Liver (tissue), 8 donors: ENCODE measurements at regions not wholly inside any gene's neighbourhood (a gene's known extent, or its start where the extent isn't known, plus 50 kb on each side); places are given as distances from the start of the nearest gene placed in this dataset.

Source experiments
- DNase-seq: peaks from one replicate; pipeline ENCODE4 v3.0.0-alpha.2; 2017; ENCODE audit warnings: low spot score
- H3K27ac ChIP-seq, 2 donors: one replicate each; pipeline ENCODE4 v1.7.0; 2013; ENCODE audit warnings: inconsistent platforms in 2 of 2, low read length in 2 of 2, control low read depth in 1 of 2, low read depth in 1 of 2, mild to moderate bottlenecking in 1 of 2
- H3K27me3 ChIP-seq, 4 donors: one replicate each; pipeline versions ENCODE4 v1.6.1 to v1.7.0; 2013; ENCODE audit warnings: low read length in 3 of 4, inconsistent platforms in 1 of 4, mild to moderate bottlenecking in 1 of 4, moderate library complexity in 1 of 4; ENCODE audit not compliant: control insufficient read depth in 4 of 4, insufficient read depth in 4 of 4
- H3K36me3 ChIP-seq, 4 donors: one replicate each; pipeline versions ENCODE4 v1.6.1 to v1.7.0; 2013; ENCODE audit warnings: low read length in 3 of 4, mild to moderate bottlenecking in 3 of 4, low read depth in 1 of 4, moderate library complexity in 1 of 4; ENCODE audit not compliant: control insufficient read depth in 4 of 4, insufficient read depth in 3 of 4
- H3K4me1 ChIP-seq, 4 donors: one replicate each; pipeline versions ENCODE4 v1.6.1 to v1.7.0; 2013; ENCODE audit warnings: low read length in 3 of 4, mild to moderate bottlenecking in 3 of 4, moderate library complexity in 1 of 4; ENCODE audit not compliant: control insufficient read depth in 4 of 4, insufficient read depth in 4 of 4
- H3K4me3 ChIP-seq, 3 donors: one replicate each; pipeline versions ENCODE4 v1.6.1 to v1.7.0; 2013; ENCODE audit warnings: low read length in 3 of 3, control low read depth in 1 of 3, low read depth in 1 of 3, mild to moderate bottlenecking in 1 of 3
- H3K9ac ChIP-seq, 2 donors: one replicate each; pipeline ENCODE4 v1.7.0; 2013; ENCODE audit warnings: low read length in 2 of 2, mild to moderate bottlenecking in 2 of 2, moderate library complexity in 2 of 2, control low read depth in 1 of 2, low read depth in 1 of 2
- H3K9me3 ChIP-seq, 4 donors: one replicate each; pipeline versions ENCODE4 v1.6.1 to v1.7.0; 2013; ENCODE audit warnings: low read length in 3 of 4; ENCODE audit not compliant: control insufficient read depth in 4 of 4
- CTCF ChIP-seq: fragments of 150-350 bp; IDR thresholded peaks from 2 replicates; pipeline ENCODE4 v1.5.1; 2017; ENCODE audit warnings: improper control_type of control experiment, low read depth, low read length; ENCODE audit not compliant: missing input control
- EGR1 ChIP-seq, 2 donors: IDR thresholded peaks; 2 replicates each; pipeline ENCODE4 v1.6.1; 2016 to 2018; ENCODE audit warnings: antibody characterized with exemption in 2 of 2, low read depth in 2 of 2
- FOXA1 ChIP-seq: IDR thresholded peaks from 2 replicates; pipeline ENCODE4 v1.6.1; 2016; ENCODE audit warnings: antibody characterized with exemption
- FOXA2 ChIP-seq: IDR thresholded peaks from 2 replicates; pipeline ENCODE4 v1.6.1; 2016; ENCODE audit warnings: antibody characterized with exemption
- GABPA ChIP-seq, 2 donors: IDR thresholded peaks in 1 of 2; conservative IDR thresholded peaks in 1 of 2; 2 replicates each; pipeline ENCODE4 v1.6.1; 2016; ENCODE audit warnings: antibody characterized with exemption in 2 of 2, mild to moderate bottlenecking in 1 of 2, moderate library complexity in 1 of 2
- HNF4A ChIP-seq, 2 donors: conservative IDR thresholded peaks; 2 replicates each; pipeline ENCODE4 v1.6.1; 2016; ENCODE audit warnings: antibody characterized with exemption in 2 of 2, mild to moderate bottlenecking in 2 of 2
- HNF4G ChIP-seq: IDR thresholded peaks from 2 replicates; pipeline ENCODE4 v1.6.1; 2016; ENCODE audit warnings: antibody characterized with exemption
- JUND ChIP-seq, 2 donors: IDR thresholded peaks; 2 replicates each; pipeline ENCODE4 v1.6.1; 2016; ENCODE audit warnings: antibody characterized with exemption in 2 of 2
- MAX ChIP-seq: IDR thresholded peaks from 2 replicates; pipeline ENCODE4 v1.6.1; 2016; ENCODE audit warnings: antibody characterized with exemption
- NR2F2 ChIP-seq: IDR thresholded peaks from 2 replicates; pipeline ENCODE4 v1.6.1; 2016; ENCODE audit warnings: antibody characterized with exemption
- RAD21 ChIP-seq, 2 donors: IDR thresholded peaks; 2 replicates each; pipeline ENCODE4 v1.6.1; 2016; ENCODE audit warnings: antibody characterized with exemption in 2 of 2, mild to moderate bottlenecking in 2 of 2
- REST ChIP-seq: IDR thresholded peaks from 2 replicates; pipeline ENCODE4 v1.6.1; 2016; ENCODE audit warnings: antibody characterized with exemption, mild to moderate bottlenecking
- RXRA ChIP-seq, 2 donors: IDR thresholded peaks; 2 replicates each; pipeline ENCODE4 v1.6.1; 2017 to 2018; ENCODE audit warnings: antibody characterized with exemption in 2 of 2, mild to moderate bottlenecking in 1 of 2
- SP1 ChIP-seq: IDR thresholded peaks from 2 replicates; pipeline ENCODE4 v1.6.1; 2018; ENCODE audit warnings: antibody characterized with exemption, mild to moderate bottlenecking
- TAF1 ChIP-seq: conservative IDR thresholded peaks from 2 replicates; pipeline ENCODE4 v1.6.1; 2016; ENCODE audit warnings: antibody characterized with exemption, mild to moderate bottlenecking
- YY1 ChIP-seq: IDR thresholded peaks from 2 replicates; pipeline ENCODE4 v1.6.1; 2016; ENCODE audit warnings: antibody characterized with exemption, mild to moderate bottlenecking
- ZBTB33 ChIP-seq: IDR thresholded peaks from 2 replicates; pipeline ENCODE4 v1.6.1; 2016; ENCODE audit warnings: antibody characterized with exemption
- WGBS: extraction: QIAGEN DNeasy Blood & Tissue Kit; methylation state at CpG from one replicate; pipeline ENCODE4 v1.1.7; 2013; 5-methylcytosine and 5-hydroxymethylcytosine counted together
- donor health status: healthy.
- donor health status: healthy.
- donor health status: healthy.
- donor health status: healthy.
- donor health status: healthy.

GRCh38 chr6:170038251-170038650 is 252.6 kb downstream of the DLL1 start:
- H3K4me3 ChIP-seq: no peak overlapping the region
- no peak overlapping the region for H3K9ac ChIP-seq
- H3K27me3 ChIP-seq: no peaks in the 10 kb centered on the region
- no peak overlapping the region for H3K27ac ChIP-seq
- no peaks in the 10 kb centered on the region for H3K4me1 ChIP-seq
- DNase-seq: no peak
- H3K36me3 ChIP-seq: no peaks in the 10 kb centered on the region
- WGBS: 77% methylated on average over 7 of the region's 7 CpGs
- peaks cover 0 to 7% (median 0%) of the 10 kb centered on the region in 4 donors for H3K9me3 ChIP-seq
- TF ChIP-seq RAD21 (IDR thresholded peaks at IDR 0.05) (no peak), FOXA1 (no peak), RXRA (IDR thresholded peaks at IDR 0.05) (no peak), SP1 (no peak), TAF1 (no peak), HNF4G (no peak), FOXA2 (no peak), REST (no peak), GABPA (IDR thresholded peaks at IDR 0.05 in 1 of 2, conservative IDR thresholded peaks at IDR 0.05 in 1 of 2) (no peak), EGR1 (IDR thresholded peaks at IDR 0.05; ENCODE audit: low read depth in 2 of 2) (no peak), JUND (IDR thresholded peaks at IDR 0.05) (no peak), NR2F2 (no peak), HNF4A (conservative IDR thresholded peaks at IDR 0.05) (no peak), ZBTB33 (no peak)

GRCh38 chr6:170037541-170038250 is 253.2 kb downstream of the DLL1 start:
- no peaks in the 10 kb centered on the region for H3K27me3 ChIP-seq
- H3K9ac ChIP-seq: no peak overlapping the region
- H3K36me3 ChIP-seq: no peaks in the 10 kb centered on the region
- peaks cover 0 to 8% (median 0%) of the 10 kb centered on the region in 4 donors for H3K9me3 ChIP-seq
- WGBS: 88% methylated on average over 15 of the region's 15 CpGs
- DNase-seq: no peak
- H3K4me3 ChIP-seq: no peak overlapping the region
- no peaks in the 10 kb centered on the region for H3K4me1 ChIP-seq
- no peak overlapping the region for H3K27ac ChIP-seq
- no peak for TF ChIP-seq YY1
- no peak for TF ChIP-seq GABPA (IDR thresholded peaks at IDR 0.05 in 1 of 2, conservative IDR thresholded peaks at IDR 0.05 in 1 of 2)
- TF ChIP-seq CTCF: no peak
- no peak for TF ChIP-seq HNF4A (conservative IDR thresholded peaks at IDR 0.05)
- no peak for TF ChIP-seq EGR1 (IDR thresholded peaks at IDR 0.05; ENCODE audit: low read depth in 2 of 2)
- no peak for TF ChIP-seq RXRA (IDR thresholded peaks at IDR 0.05)
- TF ChIP-seq MAX: no peak
- no peak for TF ChIP-seq JUND (IDR thresholded peaks at IDR 0.05)
- TF ChIP-seq REST: no peak
- no peak for TF ChIP-seq FOXA1
- TF ChIP-seq HNF4G: no peak
- no peak for TF ChIP-seq ZBTB33
- no peak for TF ChIP-seq SP1
- TF ChIP-seq TAF1: no peak
- no peak for TF ChIP-seq RAD21 (IDR thresholded peaks at IDR 0.05)
